ENCODE measurements at regions not wholly inside any gene's neighbourhood (a gene's known extent, or its start where the extent isn't known, plus 50 kb on each side); places are given as distances from the start of the nearest gene placed in this dataset.
"Not testable (repeated sequence)": the region's sequence is repeated elsewhere in the genome, so short reads cannot be mapped to it uniquely, and the experiment has no call there.

DNA sequence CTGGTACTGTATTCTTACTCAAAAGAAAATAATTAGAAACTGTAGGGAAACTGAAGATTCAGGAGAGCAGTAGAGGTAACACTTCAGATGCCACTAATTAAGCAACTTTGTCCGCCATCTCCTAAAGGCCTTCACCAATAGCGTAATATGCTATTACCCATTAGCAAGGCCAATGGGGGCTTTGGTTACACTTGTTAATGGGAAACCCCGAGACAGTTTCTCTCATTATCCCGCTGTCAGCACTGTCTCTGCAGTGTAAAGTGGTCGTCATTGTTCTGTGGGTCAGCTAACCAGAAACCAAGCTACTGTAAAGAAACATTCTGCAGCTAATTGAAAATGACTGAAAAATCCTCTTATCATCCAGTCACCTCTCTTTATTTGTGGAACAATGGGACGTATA, 468.0 kb upstream of the POU3F2 start:
- no peak for DNase-seq

- DNase-seq = no peak
Observed at GRCh38 chr6:98380589-98380988, 453.8 kb upstream of the POU3F2 start.

DNA sequence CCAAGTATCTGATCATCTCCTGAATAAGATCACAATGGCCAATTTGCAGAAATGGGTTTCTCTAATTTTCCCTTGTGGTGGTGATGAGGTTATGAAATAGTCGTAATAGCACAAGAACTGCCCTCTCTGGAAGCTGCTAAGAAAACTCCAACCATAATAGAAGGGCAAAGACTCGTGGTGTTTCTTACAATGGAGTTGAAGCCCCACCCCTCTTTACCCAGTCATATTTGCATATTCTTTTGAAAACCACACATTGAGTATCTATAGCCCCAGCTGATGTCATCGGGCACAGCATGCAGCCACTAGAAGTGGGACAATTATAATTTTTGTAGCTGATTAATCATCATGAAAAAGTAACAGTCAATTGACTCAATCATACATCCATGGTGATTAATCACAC, 452.1 kb upstream of the POU3F2 start:
- DNase-seq = no peak

GRCh38 chr6:98384334-98384733, 450.0 kb upstream of the POU3F2 start:
- no peak for DNase-seq

- no peak for DNase-seq
Observed at GRCh38 chr6:98384801-98385200, 449.6 kb upstream of the POU3F2 start.

DNA sequence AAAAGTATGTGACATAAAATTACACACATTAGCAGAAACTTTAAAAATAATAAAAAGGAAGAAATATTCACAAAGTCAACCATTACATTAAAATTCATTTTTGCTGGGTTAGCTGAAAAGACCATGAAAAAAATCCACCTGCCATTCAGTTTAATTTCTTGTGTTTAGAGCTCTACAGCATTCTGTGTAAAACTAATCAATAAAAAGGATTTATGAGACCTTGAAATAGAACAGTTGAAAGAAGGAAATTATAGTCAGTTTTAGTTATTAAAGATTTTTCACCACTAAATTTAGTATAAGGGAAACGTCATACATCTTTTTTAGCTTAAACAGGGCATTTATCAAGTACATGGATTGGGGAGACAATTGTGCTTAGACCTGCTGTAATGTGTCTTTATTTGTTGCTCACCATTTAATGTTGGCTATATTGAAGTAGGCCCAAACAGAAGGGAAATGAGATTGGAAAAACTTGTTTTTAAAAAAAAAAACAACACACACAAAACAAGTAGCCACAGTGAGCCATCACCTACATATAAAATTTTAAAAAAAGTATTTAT, 438.7 kb upstream of the POU3F2 start:
- no peak for DNase-seq

DNA sequence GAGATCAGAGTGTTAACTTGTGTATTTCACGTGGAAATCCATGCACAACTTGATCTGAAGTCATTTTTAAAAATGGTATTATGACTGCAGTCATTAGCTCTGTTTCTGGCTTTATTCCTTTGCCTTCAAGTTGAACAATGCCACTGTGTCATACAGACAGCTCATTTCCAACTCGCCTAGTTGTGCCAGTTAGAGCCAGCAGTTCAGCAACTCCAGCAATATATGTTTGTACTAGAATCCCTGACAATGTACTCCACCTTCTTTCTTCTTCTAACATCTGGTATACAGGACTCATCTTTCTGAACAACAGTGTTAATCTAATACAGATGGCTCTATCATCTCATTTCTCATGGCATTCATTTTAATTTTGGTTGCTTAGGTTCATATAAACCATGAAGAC, 418.3 kb upstream of the POU3F2 start:
- no peak for DNase-seq

GRCh38 chr6:98416497-98417158, 417.7 kb upstream of the POU3F2 start:
- not testable (repeated sequence) for DNase-seq

DNA sequence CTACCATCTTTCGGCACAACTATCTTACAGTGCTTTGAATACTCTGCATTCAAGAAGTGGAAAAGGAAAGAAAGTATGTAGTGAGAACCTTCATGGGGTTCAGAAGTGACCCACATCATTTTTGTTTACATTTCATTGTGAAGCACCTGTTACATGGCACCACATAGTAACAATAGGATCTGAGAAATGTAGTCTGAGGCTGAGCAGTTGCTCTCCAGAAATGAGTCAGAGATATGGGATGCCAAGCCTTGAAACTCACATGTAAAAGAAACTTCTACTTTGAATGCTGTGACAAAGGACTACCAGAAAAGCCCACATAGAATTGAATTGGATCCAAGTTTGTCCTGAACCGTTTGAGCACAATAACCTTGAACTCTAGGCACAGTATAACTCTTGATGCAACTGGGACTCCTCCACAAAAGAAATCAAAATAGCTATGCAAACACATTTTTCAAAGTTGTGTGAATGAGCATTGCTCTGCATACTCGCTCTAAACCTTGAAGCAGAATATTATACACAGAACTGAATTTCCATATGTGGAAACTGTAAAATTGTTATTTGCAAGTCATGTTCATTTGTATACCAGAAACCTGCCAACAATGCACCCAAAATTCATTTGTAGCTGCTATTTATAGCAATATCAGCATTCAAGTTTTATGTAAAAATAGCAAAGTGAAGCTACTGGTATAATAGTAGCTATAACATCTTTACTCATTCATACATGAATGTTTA, 400.9 kb upstream of the POU3F2 start:
- DNase-seq = no peak

- no peak for DNase-seq
Observed at GRCh38 chr6:98443633-98444032, 390.7 kb upstream of the POU3F2 start.

GRCh38 chr6:98452685-98453084, 381.7 kb upstream of the POU3F2 start:
- DNase-seq = no peak

- no peak for DNase-seq
Observed at GRCh38 chr6:98454809-98455322, 379.5 kb upstream of the POU3F2 start.

GRCh38 chr6:98458708-98459107, 375.7 kb upstream of the POU3F2 start:
- DNase-seq = no peak

DNA sequence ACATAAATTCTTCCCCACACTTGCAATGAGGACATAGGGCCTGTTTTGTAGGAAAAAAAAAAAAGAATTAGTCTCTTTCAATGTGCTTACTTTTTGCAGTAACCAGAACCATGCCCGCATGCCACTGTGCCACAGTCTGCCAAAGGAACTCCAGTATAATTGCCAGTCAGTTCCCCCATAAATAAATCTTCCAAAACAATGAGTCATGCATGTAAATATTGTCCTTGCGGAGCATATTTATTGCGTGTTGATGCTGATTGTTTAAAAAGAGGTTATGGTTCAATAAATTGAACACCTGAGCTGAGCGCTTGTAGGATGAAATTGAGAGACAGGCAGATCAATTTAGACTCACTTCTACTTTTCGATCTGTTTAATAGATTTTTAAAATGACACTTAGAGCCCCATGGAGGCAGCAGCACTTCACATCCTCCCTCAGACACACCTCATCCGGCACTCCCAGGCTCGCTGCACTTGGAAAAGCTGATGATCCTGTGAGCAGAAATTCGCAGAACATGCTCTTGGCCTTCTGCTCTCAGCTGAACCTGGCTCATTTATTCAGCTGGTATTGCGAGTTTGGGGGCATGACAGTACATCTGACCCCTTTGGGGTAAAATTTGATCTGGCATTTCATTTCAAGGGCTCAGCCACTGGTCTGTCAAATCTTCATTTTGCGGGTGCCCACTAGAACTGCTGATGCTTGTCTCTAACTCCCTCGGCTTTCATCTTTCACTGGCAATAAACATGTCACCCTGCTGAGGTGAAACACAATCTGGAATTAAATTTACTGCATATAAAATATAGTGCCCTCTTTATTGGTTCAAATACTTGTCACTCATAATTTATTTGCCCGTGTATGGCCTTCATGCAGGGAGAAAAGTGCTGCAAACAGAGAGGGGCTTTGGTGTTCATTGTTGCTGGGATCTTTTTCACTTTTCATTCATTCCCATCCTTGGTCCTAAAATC, 371.1 kb upstream of the POU3F2 start:
- DNase-seq = no peak

DNA sequence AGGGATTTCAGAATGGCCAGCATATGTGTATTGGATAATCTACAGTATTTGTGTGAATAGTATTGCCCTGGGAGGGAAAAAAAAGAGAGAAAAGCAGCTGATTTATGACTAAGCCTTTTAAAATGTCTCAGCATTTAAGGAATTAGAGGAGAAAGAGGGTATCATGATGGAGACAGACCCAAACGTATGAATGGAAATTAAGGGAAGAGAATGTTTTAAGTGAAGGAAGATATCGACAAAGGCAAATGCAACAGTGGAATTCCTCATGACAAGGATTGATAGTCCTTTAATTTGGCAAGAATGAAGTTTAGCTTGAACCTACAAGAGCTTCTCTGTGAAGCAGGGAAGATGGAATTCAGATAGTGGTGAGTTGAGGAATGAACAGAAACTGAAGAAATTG, 367.3 kb upstream of the POU3F2 start:
- DNase-seq = no peak

DNA sequence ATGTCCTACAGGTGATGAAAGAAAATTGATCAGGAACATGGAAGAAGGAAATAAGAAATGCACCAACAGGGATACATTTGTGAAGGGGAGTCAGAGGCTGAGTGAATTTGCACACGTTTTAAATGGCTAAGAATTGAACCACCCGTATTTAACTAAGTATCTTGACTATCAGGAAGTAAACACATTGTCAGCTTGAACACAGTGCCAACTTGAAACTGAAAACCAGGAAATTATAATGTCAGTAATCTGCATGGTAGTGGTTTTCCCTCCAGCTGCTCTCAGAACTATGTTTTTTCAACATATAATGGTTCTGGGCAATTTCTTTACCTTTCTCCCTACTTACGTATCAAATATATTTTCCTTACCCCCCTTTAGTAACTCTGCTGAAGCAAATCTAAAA, 366.5 kb upstream of the POU3F2 start:
- no peak for DNase-seq

DNA sequence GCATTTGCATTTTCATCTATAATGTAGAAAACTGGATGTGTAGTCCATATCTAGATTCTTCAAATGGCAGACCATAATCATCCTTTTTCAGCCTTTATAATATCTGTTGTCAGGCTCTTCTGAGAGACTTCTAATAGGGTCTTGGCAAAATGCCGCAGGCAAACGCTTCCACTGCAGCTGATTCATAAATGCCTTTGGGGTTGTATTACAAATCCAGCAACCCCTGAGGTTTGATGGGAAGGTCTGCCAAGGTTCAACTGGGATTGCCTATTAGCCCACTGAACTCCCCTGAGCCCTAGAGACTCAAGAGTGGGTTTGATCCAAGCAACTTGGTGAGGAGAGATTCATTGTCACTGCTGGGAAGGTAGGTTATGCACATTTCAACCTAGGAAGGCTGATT, 365.2 kb upstream of the POU3F2 start:
- DNase-seq = no peak

GRCh38 chr6:98470821-98471220, 363.6 kb upstream of the POU3F2 start:
- no peak for DNase-seq

- DNase-seq = no peak
Observed at GRCh38 chr6:98471444-98471843, 362.9 kb upstream of the POU3F2 start.

DNA sequence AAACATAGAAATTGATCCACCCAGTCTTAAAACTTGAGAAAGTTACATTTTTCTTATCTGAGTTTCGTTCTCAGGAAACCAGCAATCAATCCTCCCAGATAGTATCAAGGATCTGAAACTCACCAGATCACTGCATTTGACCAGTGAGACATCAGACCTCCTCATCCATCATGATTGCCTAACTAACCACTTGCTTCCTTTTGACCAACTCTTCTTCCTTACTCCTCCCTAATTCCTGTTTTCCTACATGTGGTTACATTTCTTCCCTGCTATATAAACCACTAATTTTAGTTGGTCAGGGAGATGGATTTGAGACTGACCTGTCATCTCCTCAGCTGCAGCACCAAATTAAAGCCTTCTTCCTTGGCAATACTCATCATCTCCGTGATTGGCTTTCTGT, 357.1 kb upstream of the POU3F2 start:
- DNase-seq = no peak

DNA sequence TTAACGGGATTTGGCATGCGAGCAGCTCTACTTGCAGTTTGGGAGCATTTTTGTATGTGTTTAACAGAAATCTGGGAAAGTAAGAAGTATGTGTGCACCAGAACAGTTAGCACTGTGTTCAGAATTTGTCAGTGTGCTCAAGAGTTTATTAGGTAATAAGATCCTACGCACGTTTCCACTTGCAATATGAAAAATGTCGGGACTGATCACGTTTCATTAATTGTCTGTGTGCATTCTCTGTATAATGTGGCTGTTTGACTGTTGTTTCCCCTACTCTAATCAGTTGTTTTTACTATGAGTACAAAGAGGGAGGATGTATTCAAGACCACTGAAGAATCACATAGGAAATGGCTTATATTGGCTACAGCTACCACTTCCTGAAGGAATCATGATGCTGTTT, 349.7 kb upstream of the POU3F2 start:
- DNase-seq = no peak

GRCh38 chr6:98485593-98485992, 348.8 kb upstream of the POU3F2 start:
- DNase-seq = no peak

DNA sequence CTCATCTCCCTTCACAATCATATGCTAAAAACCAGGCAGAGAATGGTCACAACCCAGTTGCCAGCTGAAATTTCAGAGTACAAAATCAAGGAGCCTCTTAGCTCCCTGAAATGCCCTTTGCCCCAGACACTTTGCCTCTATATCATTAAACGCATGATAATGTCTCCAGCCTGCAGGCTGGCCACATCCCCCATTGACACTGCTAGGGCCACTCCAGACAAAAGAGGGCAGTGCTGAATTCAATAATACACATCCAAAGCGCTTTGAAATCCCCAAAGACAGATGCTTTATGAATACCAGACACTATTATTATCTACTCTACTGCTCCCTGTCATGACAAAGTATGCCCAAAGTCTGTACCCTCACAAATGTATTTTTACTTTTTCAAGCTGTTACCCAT, 348.3 kb upstream of the POU3F2 start:
- DNase-seq = no peak
